Loucy (cell line): ENCODE measurements at regions not wholly inside any gene's neighbourhood (a gene's known extent, or its start where the extent isn't known, plus 50 kb on each side); places are given as distances from the start of the nearest gene placed in this dataset.

ENCODE experiments used
- CTCF ChIP-seq: fragments of 200-600 bp; sonication (generic); conservative IDR thresholded peaks from 2 replicates; pipeline ENCODE4 v1.5.1; 2014; ENCODE audit warnings: mild to moderate bottlenecking, antibody characterized with exemption, low read length
- EZH2phosphoT487 ChIP-seq: fragments of 200-600 bp; IDR thresholded peaks from 2 replicates; pipeline ENCODE4 v1.6.1; 2018; ENCODE audit warnings: antibody characterized with exemption, mild to moderate bottlenecking, moderate library complexity, borderline replicate concordance

GRCh38 chr5:25863811-25864210 is 1174.6 kb downstream of the CDH9 start:
- no peak for TF ChIP-seq EZH2phosphoT487
- TF ChIP-seq CTCF: no peak
